Muscle of arm (tissue), 1 donor: ENCODE measurements at regions not wholly inside any gene's neighbourhood (a gene's known extent, or its start where the extent isn't known, plus 50 kb on each side); places are given as distances from the start of the nearest gene placed in this dataset.
"Not testable (repeated sequence)": the region's sequence is repeated elsewhere in the genome, so short reads cannot be mapped to it uniquely, and the experiment has no call there.

Source experiments
- DNase-seq: peaks from one replicate; pipeline ENCODE4 v3.0.0-alpha.2; 2013

DNA sequence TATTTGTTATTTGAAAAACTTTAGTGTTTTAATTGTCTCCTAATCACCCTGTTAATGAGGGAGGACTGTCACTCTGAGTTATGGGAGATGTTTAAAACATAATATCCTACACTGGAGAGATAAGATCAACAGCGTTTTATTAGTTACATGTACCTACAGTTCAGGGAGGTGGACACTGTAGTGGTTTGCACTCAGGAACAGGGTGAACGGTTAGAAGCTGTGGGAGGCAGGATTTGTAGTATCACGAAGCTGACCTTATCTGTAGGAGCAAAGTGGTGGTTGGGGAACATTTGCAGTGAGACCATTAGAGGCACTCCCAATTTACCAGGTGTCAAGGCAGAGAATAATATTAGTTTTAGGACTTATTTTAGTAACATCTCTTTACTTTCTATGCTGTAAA lies 193.3 kb upstream of the KCND2 start:
- no peak for DNase-seq

DNA sequence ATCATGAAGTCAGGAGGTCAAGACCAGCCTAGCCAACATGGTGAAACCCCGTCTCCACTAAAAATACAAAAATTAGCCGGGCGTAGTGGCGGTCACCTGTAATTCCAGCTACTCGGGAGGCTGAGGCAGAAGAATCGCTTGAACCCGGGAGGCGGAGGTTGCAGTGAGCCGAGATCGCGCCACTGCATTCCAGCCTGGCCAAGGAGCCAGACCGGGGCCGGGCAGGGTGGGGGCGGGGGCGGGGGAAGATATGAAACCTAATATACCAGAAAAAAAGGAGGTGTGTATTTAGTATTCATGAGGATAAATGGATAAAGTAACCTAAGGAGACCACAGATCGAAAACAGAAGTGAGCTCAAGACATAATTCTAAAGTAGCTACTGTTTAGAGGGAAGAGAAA lies 186.5 kb upstream of the KCND2 start:
- not testable (repeated sequence) for DNase-seq

DNA sequence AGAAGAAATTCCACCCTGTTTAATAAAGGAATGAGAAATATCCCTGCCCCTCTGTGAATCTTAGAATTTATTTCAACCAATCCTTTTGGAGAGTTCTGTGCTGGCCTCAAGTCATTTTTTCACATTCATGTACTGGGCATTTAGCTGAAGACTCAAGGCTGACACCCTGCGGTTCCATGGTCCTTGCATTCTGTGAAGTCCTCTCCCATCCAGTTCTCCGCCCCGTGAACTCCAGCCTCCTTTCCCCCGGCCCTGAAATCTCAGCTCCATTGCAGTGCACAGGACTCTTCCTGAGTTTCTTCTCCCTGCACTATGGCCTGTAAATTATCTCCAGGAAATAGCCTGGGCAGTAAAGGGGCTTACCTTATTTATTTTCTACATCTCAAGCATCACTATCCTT lies 183.0 kb upstream of the KCND2 start:
- DNase-seq: no peak

DNA sequence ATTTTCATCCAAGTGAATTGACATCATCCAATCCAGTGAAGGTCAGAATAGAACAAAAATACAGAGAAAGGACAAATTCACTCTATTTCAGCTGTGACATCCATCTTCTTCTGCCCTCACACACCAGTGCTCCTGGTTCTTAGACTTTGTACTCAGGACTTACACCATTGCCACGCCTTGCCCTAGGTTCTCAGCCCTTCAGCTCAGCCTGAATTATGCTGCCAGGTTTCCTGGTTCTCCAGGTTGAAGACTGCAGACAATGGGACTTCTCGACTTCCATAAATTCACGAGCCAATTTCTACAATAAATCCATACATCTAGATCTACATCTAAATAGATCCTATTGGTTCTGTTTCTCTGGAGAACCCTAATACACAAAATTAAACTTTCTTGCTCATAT lies 181.2 kb upstream of the KCND2 start:
- DNase-seq: no peak

DNA sequence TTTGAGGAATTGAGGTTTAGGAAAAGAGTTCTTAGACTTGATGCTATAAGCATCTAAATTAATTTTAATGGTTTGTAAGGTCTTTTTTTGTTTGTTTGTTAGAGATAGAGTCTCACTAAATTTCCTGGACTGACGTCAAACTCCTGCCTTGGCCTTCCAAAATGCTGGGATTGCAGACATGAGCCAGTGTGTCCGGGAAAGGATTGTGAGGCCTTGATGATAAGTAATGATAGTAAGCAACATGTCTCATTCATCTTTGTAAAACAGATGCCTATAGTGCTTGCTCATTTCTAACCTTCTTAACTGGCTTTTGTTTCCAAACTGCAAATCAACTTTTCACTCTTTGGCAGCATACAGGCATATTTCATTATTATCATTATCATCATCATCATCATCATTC lies 176.0 kb upstream of the KCND2 start:
- no peak for DNase-seq

DNA sequence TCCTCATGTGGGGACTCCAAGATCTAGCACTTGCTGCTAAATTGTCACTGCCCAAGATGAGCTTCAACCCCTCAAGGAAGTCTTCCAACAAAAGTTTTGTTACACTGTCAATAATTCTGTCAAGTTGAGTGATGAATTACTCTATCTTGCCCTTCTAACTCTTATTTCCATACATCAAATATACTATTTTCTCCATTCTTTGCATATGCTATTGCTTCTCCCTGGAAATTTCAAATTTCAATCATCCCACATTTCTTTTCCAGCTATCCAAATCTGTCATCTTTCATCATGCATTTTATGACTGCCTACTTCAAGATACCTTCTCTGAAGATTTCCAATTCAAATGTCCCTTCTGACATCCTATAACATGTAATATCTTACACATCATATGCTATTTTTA lies 175.2 kb upstream of the KCND2 start:
- no peak for DNase-seq

DNA sequence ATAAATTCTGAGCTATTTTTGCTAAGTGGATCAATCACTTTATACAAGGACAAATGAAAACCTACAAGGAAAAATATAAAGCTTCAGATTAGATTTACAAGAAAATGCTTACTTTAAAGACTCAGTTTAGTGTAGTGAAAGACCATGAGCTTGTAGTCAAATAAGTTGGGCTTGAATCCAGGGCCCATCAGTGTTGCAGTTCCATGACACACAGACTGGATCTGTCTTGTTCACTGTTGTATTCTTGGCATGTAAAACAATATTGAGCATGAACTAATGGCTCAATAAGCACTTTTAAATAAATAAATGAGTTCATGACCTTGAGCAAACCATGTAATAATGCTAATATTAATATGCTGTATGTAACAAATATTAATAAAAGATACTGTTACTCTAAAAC lies 164.6 kb upstream of the KCND2 start:
- DNase-seq: no peak

DNA sequence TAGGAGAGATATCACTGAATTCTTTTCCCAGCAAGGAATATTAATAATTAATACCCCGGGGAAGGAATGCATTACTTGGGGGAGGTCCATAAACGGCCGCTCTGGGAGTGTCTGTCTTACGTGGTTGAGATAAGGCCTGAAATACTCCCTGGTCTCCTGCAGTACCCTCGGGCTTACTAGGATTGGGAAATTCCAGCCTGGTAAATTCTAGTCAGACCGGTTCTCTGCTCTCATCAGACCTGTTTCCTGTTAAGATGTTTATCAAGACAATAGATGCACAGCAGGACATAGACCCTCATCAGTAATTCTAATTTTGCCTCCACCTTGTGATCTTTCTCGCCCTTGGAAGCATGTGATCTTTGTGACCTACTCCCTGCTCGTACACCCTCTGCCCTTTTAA lies 162.8 kb upstream of the KCND2 start:
- no peak for DNase-seq

DNA sequence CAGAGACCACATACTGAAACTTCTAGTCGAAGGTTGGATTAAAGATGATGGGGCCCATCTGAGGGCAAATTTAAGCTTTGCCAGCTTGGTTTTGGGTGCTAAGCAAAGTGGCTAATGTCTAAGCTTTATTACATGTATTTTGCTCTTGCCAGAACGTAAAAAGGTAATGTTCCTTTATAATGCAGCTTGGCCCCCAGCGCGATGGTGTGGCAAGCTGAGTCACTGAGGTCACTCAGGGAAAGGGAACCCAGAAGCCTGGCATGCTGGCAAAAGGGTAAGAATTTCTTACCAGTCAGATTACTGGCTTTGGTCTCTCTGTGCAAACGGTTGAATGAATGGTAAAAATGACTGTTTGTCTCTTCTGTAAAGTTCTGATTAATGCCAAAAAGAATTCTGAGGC lies 158.3 kb upstream of the KCND2 start:
- DNase-seq: no peak

DNA sequence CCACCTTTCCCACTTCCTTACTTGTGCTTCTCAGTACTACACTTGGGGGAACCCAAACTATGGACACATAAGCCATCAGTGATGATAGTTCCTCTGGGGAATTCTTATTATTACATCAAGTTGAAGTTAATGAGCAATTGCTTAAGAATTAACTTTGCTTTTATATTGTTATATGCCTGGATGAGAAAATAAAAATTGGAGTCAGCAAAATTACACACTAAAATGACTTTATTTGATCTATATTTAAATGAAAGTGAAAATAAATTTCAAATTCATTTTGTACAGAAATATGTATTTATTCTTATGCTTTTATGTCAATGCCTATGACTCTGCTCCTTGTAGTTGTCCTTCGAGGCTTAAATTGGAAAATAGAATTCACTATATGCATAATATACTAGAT lies 149.4 kb upstream of the KCND2 start:
- no peak for DNase-seq

DNA sequence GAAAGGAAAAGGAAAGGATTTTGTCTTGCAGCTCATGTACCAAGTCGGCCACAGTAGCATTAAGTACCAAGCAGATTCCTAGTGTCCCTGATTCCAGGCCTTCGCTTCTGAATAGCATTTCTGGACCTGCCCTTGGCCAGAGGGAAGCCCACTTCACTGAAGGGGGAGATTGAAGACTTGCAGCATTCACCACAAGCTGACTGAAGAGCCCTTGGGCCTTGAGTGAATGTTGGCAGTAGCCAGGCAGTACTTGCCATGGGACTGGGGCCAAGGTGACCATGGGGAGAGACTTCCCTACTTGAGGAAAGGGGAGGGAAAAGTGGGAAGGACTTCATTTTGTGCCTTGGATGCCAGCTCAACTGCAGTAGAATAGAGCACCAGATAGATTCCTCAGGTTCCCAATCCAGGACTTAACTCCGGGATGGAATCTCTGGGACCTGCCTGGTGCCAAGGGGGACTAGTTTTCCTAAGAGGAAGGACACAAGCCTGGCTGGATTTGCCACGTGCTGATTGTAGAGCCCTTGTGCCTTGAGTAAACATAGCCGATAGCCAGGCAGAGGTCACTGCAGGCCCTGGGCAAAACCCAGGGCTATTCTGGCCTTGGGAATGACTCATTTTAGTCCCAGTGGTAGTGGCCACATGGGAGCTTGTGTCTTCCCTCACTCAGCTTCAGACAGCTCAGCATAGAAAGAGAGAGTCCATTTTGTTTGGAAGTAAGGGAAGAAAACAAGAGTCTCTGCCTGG lies 141.7 kb upstream of the KCND2 start:
- no peak for DNase-seq

DNA sequence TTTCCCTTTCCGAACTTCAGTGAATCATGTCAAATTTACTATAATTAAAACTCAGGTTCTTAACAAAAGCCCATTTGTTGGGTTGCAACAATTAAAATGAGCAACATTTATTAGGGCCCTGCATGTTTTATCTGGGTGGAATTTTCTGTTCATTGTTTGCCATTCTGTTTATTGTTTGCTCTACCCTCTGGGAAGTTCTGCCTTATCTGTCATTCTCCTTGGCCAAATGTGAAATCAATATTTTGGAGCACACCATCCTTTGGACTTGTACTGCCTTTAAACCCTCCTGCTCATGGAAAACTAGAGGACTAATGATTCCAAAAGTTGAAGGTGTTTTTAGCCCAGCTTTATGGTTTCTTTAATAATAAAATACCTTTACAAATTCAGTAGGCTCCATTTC lies 134.5 kb upstream of the KCND2 start:
- no peak for DNase-seq

DNA sequence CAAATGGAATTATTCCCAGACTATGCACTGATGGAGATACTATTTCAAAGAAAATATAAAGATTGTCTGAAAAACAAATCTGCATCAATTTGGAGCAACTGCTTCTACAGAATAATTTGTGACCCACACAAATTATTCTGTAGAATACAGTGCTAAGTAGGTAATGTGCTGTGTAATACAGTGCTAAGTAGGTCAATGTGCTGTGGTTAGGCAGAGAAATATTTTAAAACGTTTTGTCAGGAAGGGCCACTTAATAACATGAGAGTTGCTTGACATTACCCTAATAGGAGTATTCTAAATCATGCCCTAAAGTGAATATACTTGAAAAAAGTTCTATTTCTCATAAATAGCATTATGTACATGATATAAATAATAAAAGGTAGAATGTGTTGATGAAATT lies 116.5 kb upstream of the KCND2 start:
- no peak for DNase-seq

DNA sequence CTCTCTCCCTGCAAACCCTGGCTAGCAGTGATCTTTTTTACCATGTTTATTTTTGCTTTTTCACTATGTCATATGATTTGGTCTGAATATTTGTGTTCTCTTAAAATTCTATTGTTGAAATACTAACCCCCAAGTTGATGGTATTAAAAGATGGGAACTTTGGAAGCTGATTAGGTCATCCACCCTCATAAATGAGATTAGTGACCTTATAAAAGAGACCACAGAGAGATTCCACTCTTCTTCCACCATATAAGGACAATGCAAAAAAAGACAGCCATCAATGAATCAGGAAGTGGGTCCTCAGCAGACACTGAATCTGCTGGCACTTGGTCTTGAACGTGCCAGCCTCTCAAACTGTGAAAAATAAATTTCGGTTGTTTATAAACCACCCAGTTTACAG lies 112.8 kb upstream of the KCND2 start:
- no peak for DNase-seq

DNA sequence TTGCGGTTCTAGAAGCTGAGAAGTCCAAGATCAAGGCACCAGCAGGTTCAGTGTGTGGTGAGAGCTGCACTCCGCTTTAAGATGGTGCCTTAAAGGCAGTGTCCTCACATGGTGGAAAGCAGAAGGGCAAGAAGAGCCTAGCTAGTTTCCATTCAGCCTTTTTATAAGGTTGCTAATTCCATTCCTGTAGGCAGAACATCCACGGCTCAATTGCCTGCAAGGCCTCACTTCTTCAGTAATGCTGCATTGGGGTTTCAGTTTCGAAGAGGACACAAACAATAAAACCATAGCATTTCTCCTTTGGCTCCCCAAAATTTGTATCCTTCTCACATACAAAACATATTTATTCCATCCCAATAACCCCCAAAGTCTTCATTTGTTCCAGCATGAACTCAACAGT lies 109.5 kb upstream of the KCND2 start:
- DNase-seq: no peak

DNA sequence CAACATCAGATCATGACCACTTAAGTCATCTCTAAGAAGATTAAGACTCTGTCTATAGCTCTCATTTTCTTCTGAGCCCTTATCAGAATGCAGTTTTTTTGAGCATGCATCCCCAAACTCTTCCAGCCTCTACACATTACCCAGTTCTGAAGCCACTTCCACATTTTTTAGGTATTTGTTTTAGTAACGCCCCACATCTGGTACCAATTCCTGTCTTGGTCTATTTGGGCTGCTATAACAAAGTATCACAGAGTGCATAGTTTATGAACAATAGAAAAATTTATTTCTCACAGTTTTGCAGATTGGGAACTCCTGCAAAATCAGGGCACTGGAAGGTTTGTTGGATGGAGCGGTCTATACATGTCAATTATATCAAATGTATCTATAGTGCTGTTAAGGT lies 107.7 kb upstream of the KCND2 start:
- no peak for DNase-seq

DNA sequence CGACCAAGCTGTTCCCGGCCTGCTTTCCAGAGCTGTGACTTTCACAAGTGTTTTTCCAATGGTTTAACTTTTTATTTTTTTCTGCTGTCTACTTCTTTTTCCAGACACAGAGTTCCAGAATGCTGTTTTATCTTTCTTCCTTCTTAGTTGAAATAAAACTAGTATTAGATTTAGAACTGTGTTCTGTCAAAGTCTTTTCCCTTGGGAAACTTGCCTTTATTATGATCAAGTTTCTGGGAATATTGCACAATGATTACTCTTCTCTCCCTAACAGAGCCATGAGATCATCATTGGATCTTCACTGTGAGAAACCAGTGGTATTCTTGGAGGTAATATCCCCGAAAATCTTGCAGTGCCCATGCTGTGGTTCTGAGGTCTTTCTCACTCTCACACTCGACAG lies 104.9 kb upstream of the KCND2 start:
- peak; percentile 15 for DNase-seq

DNA sequence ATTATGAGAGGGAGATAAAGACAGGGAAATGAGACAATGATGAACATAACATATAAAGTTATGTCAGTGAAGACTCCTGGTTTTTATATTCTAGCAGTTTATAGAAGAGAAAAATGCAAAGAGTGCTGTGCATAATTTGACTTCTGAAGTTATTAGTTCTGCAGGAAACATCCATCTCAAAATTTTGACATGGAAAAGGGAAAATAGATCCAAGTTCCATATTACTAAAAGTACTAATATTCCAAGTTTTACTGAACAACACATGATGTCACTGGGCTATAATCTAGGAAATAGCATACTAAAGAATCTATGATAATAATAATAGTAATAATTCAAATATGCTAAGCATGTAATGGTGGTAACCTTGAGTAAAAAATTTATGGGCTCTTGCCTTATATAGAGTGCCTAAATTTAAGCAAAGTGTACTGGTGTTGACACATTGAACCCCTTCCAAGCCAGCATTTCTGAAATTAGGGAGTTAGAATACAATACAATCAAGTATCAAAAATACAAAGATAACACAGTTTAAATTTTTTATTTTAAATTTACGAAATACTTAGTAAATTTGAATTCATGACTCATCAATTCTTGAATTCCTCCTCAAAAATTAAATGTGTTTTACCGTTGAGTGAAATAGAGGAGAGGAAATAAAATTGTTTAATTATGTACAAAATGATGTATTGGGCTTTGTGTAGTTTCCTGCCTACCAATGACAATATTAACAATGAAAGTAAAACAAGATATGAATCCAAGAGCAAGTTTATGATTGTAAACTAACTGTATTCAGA lies 102.8 kb upstream of the KCND2 start:
- DNase-seq: peak; percentile 45

DNA sequence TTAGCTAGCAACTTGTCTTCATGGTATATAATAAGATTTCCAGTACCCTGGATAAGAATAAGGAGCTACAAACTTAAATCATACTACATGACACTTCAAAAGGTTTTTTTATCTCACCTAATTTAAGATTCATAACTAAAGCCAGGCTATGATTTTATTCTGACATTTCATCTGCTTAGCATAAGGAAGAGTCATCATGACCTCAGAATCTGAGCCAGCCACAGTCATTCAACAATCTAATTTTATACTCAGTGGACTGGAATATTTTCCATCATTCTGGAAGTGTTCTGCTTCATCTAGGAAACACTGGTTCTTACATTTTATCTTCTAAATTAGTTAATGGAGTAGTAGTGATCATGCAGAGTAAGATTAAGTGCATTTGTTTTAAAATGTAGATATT lies 102.1 kb upstream of the KCND2 start:
- DNase-seq: peak; percentile 36

DNA sequence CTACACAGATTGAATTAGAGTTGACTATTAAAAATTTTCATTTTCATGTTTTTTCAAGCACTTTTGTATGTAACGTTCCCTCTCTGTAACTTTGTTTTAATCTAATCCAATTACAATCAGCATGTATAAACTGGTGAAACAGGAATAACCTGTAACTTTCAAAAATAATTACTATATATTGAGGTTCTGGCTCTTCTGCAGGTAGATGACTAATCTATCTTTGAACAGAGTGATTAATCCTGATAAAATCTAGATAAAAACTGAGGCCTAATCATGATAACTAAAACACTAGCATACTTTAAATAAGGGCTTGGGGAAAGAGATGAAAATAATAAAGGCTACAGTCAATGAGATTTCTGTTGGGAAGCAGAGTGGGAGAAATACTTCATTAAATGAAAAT lies 101.6 kb upstream of the KCND2 start:
- DNase-seq: no peak

DNA sequence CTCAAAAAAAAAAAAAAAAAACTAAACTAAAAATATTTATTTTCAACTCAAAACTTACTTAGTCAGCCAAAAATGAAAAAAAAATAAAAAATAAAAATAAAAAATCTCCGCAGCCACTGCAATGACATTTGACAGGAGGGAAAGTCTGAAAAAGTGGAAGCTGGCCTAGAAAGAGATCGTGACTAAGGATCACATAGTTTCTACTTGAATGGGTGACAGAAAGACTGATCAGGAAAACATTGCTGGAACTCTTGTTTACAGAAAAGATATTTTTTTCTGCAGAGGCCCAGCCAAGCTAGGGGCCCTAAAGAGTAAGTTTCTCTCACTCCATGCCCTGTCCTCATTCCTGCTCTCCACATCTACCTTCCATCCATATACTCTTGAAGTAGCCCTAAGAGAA lies 92.8 kb upstream of the KCND2 start:
- DNase-seq: no peak

DNA sequence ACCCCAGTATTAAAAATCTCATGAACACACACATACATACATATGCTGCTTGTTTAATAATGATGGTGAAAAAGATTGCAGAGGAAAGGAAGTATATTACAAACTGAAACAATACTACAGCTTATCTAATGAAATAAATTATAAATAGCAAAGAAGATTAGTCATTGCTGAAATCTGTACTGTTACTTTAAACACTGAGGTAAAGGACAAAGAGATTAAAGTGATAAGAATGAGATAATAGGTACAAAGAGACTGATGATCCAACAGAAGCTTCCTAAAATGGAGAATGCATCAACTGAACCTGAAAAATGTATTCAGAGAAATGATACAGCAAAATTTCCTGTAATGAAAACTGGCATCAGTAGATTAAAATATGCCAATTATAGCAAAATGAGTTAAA lies 91.5 kb upstream of the KCND2 start:
- no peak for DNase-seq

DNA sequence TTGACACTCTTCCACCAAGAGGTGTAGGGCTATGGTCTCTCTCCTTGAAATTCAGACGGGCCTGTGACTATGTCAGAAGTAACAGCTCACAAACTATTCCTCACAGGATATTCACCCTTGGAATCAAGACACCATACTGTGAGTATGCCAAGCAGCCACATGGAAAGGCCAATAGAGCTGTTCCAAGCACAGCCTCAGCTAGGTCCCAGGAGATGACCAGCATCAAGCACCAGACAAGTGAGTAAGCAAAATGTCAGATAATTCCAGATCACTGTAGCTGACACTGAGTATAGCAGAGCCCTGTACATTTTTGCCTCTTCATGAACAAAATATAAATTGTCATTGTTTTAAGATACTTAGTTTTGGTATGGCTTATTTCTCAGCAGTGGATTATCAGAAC lies 88.1 kb upstream of the KCND2 start:
- no peak for DNase-seq
